ENCODE measurements at regions not wholly inside any gene's neighbourhood (a gene's known extent, or its start where the extent isn't known, plus 50 kb on each side); places are given as distances from the start of the nearest gene placed in this dataset.
"Not testable (repeated sequence)": the region's sequence is repeated elsewhere in the genome, so short reads cannot be mapped to it uniquely, and the experiment has no call there.

DNA sequence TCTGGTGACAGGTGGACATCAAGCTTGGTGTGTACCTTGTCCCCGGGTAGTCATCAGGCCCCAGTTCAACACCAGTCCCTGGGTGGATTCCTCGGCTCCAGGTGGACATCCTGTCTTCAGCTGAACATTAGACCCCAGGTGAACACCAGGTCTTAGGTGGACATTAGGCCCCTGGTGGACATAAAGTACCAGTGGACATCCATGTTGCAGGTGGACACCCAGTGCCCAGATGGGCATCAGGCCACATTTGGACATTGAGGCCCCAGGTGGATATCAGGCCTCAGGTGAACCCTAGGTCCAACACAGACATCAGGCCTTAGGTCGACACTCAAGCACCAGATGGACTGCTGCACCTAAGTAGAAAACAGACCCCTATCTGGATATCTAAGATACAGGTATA is 195.6 kb downstream of the POTEG start:
- CTCF ChIA-PET; H3K4me1 ChIP-seq (replicated peaks; ENCODE audit: insufficient read depth); H3F3A ChIP-seq (ENCODE audit: insufficient read depth, low read depth); H3K79me2 ChIP-seq (ENCODE audit: low read depth); H3K27ac ChIP-seq; intact Hi-C loops (cut with micrococcal nuclease; ENCODE audit: unreplicated experiment); BruUV-seq (replicated peaks); H3K27me3 ChIP-seq (ENCODE audit: insufficient read depth, low read depth); H3K9me3 ChIP-seq (ENCODE audit: insufficient read depth, low read depth); H2AFZ ChIP-seq; H3K36me3 ChIP-seq (ENCODE audit: low read depth); H3K9me2 ChIP-seq (ENCODE audit: insufficient read depth); H4K20me1 ChIP-seq (ENCODE audit: insufficient read depth); H3K4me2 ChIP-seq; H3K4me3 ChIP-seq; POLR2A ChIA-PET (ENCODE audit: unreplicated experiment); DNase-seq: not testable (repeated sequence)

GRCh38 chr14:19239981-19240380 is 194.2 kb downstream of the POTEG start:
- BruUV-seq (replicated peaks); H3F3A ChIP-seq (ENCODE audit: insufficient read depth, low read depth); H4K20me1 ChIP-seq (ENCODE audit: insufficient read depth); H3K79me2 ChIP-seq (ENCODE audit: low read depth); H3K9me3 ChIP-seq (ENCODE audit: insufficient read depth, low read depth); H3K27ac ChIP-seq; intact Hi-C loops (cut with micrococcal nuclease; ENCODE audit: unreplicated experiment); H3K27me3 ChIP-seq (ENCODE audit: insufficient read depth, low read depth); H3K9me2 ChIP-seq (ENCODE audit: insufficient read depth); DNase-seq; H2AFZ ChIP-seq; CTCF ChIA-PET; POLR2A ChIA-PET (ENCODE audit: unreplicated experiment); H3K4me2 ChIP-seq; H3K4me1 ChIP-seq (replicated peaks; ENCODE audit: insufficient read depth); H3K4me3 ChIP-seq; H3K36me3 ChIP-seq (ENCODE audit: low read depth): not testable (repeated sequence)

GRCh38 chr14:19240387-19240786 is 193.8 kb downstream of the POTEG start:
- CTCF ChIA-PET; H3K27me3 ChIP-seq (ENCODE audit: insufficient read depth, low read depth); POLR2A ChIA-PET (ENCODE audit: unreplicated experiment); H2AFZ ChIP-seq; H3K9me3 ChIP-seq (ENCODE audit: insufficient read depth, low read depth); H3K36me3 ChIP-seq (ENCODE audit: low read depth); H3K4me2 ChIP-seq; H4K20me1 ChIP-seq (ENCODE audit: insufficient read depth); H3K27ac ChIP-seq; H3F3A ChIP-seq (ENCODE audit: insufficient read depth, low read depth); DNase-seq; BruUV-seq (replicated peaks); intact Hi-C loops (cut with micrococcal nuclease; ENCODE audit: unreplicated experiment); H3K4me3 ChIP-seq; H3K4me1 ChIP-seq (replicated peaks; ENCODE audit: insufficient read depth); H3K79me2 ChIP-seq (ENCODE audit: low read depth); H3K9me2 ChIP-seq (ENCODE audit: insufficient read depth): not testable (repeated sequence)

GRCh38 chr14:19241451-19241850 is 192.7 kb downstream of the POTEG start:
- H3K9me2 ChIP-seq (ENCODE audit: insufficient read depth); H3K4me2 ChIP-seq; intact Hi-C loops (cut with micrococcal nuclease; ENCODE audit: unreplicated experiment); DNase-seq; H3K36me3 ChIP-seq (ENCODE audit: low read depth); H3K27ac ChIP-seq; H3K9me3 ChIP-seq (ENCODE audit: insufficient read depth, low read depth); POLR2A ChIA-PET (ENCODE audit: unreplicated experiment); BruUV-seq (replicated peaks); H2AFZ ChIP-seq; H3K4me1 ChIP-seq (replicated peaks; ENCODE audit: insufficient read depth); CTCF ChIA-PET; H3F3A ChIP-seq (ENCODE audit: insufficient read depth, low read depth); H3K79me2 ChIP-seq (ENCODE audit: low read depth); H4K20me1 ChIP-seq (ENCODE audit: insufficient read depth); H3K27me3 ChIP-seq (ENCODE audit: insufficient read depth, low read depth); H3K4me3 ChIP-seq: not testable (repeated sequence)

DNA sequence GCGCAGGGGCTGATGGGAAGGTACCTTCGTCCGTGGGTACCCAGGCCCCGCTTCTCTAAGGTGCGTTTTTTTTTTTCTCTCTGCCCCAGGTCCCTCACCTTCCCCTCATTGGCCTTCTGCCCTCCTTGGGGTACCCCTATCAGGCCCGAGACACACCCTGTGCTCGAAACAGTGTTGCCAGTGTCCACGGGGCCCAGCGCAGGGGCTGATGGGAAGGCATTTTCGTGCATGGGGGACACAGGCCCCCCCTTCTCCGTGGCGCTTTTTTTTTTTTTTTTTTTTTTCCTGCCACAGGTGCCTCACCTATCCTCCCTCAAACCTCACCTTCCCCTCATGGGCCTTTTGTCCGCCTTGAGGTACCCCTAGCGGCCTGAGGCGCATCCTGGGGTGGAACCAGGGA is 191.6 kb downstream of the POTEG start:
- intact Hi-C loops (cut with micrococcal nuclease; ENCODE audit: unreplicated experiment); H3K79me2 ChIP-seq (ENCODE audit: low read depth); H4K20me1 ChIP-seq (ENCODE audit: insufficient read depth); H3K36me3 ChIP-seq (ENCODE audit: low read depth); H3K4me1 ChIP-seq (replicated peaks; ENCODE audit: insufficient read depth); H3K4me2 ChIP-seq; CTCF ChIA-PET; BruUV-seq (replicated peaks); H3K4me3 ChIP-seq; H3K27ac ChIP-seq; H3K9me2 ChIP-seq (ENCODE audit: insufficient read depth); DNase-seq; H3K9me3 ChIP-seq (ENCODE audit: insufficient read depth, low read depth); H3F3A ChIP-seq (ENCODE audit: insufficient read depth, low read depth); H3K27me3 ChIP-seq (ENCODE audit: insufficient read depth, low read depth); H2AFZ ChIP-seq; POLR2A ChIA-PET (ENCODE audit: unreplicated experiment): not testable (repeated sequence)

GRCh38 chr14:19266908-19267307 is 167.2 kb downstream of the POTEG start:
- H3K9me3 ChIP-seq (ENCODE audit: insufficient read depth, low read depth); intact Hi-C loops (cut with micrococcal nuclease; ENCODE audit: unreplicated experiment); CTCF ChIA-PET; H3K79me2 ChIP-seq (ENCODE audit: low read depth); BruUV-seq (replicated peaks); H3K4me1 ChIP-seq (replicated peaks; ENCODE audit: insufficient read depth); H3K27me3 ChIP-seq (ENCODE audit: insufficient read depth, low read depth); H3K4me2 ChIP-seq; H4K20me1 ChIP-seq (ENCODE audit: insufficient read depth); H3K4me3 ChIP-seq; H3F3A ChIP-seq (ENCODE audit: insufficient read depth, low read depth); H2AFZ ChIP-seq; POLR2A ChIA-PET (ENCODE audit: unreplicated experiment); H3K36me3 ChIP-seq (ENCODE audit: low read depth); H3K9me2 ChIP-seq (ENCODE audit: insufficient read depth); DNase-seq; H3K27ac ChIP-seq: not testable (repeated sequence)

- DNase-seq; H3K79me2 ChIP-seq (ENCODE audit: low read depth); H3K4me1 ChIP-seq (replicated peaks; ENCODE audit: insufficient read depth); BruUV-seq (replicated peaks); H3K4me2 ChIP-seq; H3K27ac ChIP-seq; H2AFZ ChIP-seq; H3F3A ChIP-seq (ENCODE audit: insufficient read depth, low read depth); H3K4me3 ChIP-seq; CTCF ChIA-PET; H3K27me3 ChIP-seq (ENCODE audit: insufficient read depth, low read depth); H4K20me1 ChIP-seq (ENCODE audit: insufficient read depth); intact Hi-C loops (cut with micrococcal nuclease; ENCODE audit: unreplicated experiment); H3K36me3 ChIP-seq (ENCODE audit: low read depth); POLR2A ChIA-PET (ENCODE audit: unreplicated experiment); H3K9me2 ChIP-seq (ENCODE audit: insufficient read depth); H3K9me3 ChIP-seq (ENCODE audit: insufficient read depth, low read depth): not testable (repeated sequence)
Observed at GRCh38 chr14:19267636-19268035, 166.5 kb downstream of the POTEG start.

GRCh38 chr14:19268047-19268627 is 166.0 kb downstream of the POTEG start:
- POLR2A ChIA-PET (ENCODE audit: unreplicated experiment); H3K9me2 ChIP-seq (ENCODE audit: insufficient read depth); BruUV-seq (replicated peaks); H2AFZ ChIP-seq; H3K27me3 ChIP-seq (ENCODE audit: insufficient read depth, low read depth); H3K4me3 ChIP-seq; H3K4me2 ChIP-seq; H4K20me1 ChIP-seq (ENCODE audit: insufficient read depth); H3K27ac ChIP-seq; H3K36me3 ChIP-seq (ENCODE audit: low read depth); CTCF ChIA-PET; intact Hi-C loops (cut with micrococcal nuclease; ENCODE audit: unreplicated experiment); DNase-seq; H3K4me1 ChIP-seq (replicated peaks; ENCODE audit: insufficient read depth); H3K9me3 ChIP-seq (ENCODE audit: insufficient read depth, low read depth); H3F3A ChIP-seq (ENCODE audit: insufficient read depth, low read depth); H3K79me2 ChIP-seq (ENCODE audit: low read depth): not testable (repeated sequence)
